ENCODE measurements at regions not wholly inside any gene's neighbourhood (a gene's known extent, or its start where the extent isn't known, plus 50 kb on each side); places are given as distances from the start of the nearest gene placed in this dataset.
"Not testable (repeated sequence)": the region's sequence is repeated elsewhere in the genome, so short reads cannot be mapped to it uniquely, and the experiment has no call there.

GRCh38 chr3:101999177-101999779 lies 150.0 kb downstream of the NFKBIZ start:
- DNase-seq, result no peak

- DNase-seq, result peak; percentile 4
Observed at GRCh38 chr3:102000620-102001209, 151.4 kb downstream of the NFKBIZ start.

DNA sequence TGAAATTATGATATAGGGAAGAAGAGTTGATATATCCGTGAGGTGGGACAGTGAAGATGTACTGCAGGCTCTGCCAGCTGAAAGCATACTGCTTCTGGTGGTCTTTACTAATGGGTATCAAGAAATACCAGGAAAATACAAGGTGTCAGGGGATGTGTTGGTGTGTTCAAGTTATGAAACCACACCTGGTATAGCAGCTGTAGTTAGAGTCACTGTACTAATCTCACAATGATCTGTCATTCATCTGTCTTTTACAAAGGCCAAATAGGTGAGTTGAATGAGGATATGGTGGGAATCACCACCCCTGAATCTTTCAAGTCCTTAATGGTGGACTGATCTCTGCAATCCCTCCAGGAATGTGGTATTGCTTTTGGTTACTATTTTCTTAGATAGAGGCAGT lies 152.7 kb downstream of the NFKBIZ start:
- DNase-seq, result no peak

GRCh38 chr3:102004561-102004960 lies 155.2 kb downstream of the NFKBIZ start:
- no peak for DNase-seq

GRCh38 chr3:102005551-102005950 lies 156.2 kb downstream of the NFKBIZ start:
- DNase-seq, result no peak

DNA sequence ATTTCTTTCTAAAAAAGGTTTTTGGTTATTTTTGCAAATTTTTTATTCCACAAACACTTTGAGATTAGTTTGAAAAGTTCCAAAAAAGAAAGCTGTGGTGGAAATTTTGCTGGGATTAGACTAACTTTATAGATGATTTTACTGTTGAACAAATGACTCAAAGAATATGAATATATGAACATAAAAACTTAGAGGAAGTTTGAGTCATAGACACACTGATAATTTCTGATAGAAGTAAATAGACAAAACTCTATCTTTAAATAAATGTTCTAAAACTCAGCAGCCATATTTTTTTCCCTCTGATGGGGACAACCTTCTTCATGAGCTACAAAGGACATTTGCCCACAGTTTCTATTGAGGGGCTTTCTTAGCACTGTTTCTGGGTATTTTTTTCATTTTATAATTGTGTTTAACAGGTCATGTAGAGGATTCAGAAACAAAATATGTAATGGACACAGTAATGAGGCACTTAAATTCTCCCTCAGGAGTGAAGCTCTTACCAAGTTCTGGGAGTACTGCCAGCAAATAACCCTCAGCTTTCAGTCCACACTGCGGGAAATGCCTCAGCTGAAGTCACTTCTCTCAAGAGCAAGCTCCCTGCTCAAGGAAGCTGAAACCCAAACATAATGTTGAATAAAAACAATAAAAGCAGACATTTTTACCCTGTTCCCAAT lies 157.6 kb downstream of the NFKBIZ start:
- DNase-seq, result no peak

DNA sequence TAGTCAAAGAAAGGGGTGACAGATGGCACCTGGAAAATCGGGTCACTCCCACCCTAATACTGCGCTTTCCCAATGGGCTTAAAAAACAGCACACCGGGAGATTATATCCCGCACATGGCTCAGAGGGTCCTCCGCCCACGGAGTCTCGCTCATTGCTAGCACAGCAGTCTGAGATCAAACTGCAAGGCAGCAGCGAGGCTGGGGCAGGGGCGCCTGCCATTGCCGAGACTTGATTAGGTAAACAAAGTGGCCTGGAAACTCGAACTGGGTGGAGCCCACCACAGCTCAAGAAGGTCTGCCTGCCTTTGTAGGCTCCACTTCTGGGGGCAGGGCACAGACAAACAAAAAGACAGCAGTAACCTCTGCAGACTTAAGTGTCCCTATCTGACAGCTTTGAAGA lies 159.1 kb downstream of the NFKBIZ start:
- DNase-seq, result not testable (repeated sequence)

DNA sequence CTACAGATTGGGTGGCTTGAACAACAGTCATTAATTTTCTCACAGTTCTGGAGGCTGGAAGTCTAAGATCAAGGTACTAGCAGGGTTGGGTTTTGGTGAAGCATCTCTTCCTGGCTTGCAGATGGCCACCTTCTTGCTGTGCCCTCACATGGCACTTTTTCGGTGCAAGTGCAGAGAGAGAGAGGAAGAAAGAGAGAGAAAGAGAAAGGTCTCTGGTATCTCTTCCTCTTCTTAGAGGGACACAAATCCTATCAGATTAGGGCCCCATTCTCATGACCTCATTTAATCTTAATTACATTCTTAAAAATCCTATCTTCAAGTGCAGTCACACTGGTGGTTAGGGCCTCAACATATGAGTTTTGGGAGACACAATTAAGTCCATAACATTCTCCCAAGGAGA lies 167.1 kb downstream of the NFKBIZ start:
- DNase-seq, result peak; percentile 61

DNA sequence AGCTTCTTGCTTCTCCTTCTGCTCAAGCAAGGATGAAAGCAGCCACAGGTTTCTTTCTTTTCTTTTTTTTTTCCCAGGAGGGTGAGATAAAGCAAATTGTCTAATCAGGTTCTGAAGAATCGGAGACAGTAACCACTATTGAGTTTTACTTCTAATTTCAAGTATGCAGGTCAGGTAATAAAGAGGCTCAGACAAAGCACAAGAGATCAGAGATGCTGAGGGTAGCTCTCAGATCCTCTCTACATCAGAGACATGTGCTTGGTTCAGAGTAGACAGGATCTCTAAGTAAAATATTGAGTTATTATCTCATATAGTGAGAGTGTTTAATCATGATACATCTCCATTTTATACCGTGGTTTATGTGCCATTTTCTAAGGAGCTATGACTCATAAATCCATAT lies 168.5 kb downstream of the NFKBIZ start:
- DNase-seq, result no peak

DNA sequence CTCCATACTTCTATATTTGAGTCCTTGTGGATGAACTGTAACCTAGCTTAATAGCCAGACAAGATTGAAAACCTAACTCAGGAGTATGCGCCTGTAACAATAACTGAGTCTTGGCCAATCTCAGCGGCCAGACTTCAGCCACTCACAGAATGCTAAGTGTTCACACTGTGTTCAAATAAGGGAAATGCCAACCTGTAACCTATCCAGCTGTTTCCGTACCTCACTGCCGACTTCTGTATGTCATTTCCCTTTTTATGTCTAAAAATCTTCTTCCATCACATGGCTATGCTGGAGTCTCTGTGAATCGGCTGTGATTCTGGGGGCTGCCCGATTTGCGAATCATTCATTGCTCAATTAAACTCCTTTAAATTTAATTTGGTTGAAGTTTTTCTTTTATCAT lies 169.2 kb downstream of the NFKBIZ start:
- DNase-seq, result peak; percentile 5

GRCh38 chr3:102020735-102021134 lies 171.4 kb downstream of the NFKBIZ start:
- DNase-seq, result peak; percentile 36

GRCh38 chr3:102024270-102024904 lies 175.1 kb downstream of the NFKBIZ start:
- DNase-seq, result no peak

- DNase-seq, result peak; percentile 55
Observed at GRCh38 chr3:102025606-102026270, 176.4 kb downstream of the NFKBIZ start.

DNA sequence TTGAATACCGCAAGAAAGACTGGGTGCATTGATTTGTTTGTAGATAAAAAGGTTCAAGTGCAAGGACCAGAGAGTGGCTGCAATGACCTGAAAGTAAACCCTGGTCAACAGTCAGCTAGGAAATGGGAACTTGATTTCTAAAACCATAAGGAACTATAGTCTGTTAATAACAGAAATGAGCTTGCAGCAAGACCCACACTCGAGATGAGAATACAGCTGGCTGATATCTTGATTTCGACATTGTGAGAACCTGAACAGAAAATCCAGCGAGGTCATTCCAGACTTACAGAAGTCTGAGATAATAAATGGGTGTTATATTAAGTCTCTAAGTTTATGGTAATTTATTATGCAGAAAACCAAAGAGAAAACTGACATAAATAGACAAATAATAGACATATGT lies 177.3 kb downstream of the NFKBIZ start:
- peak; percentile 74 for DNase-seq

DNA sequence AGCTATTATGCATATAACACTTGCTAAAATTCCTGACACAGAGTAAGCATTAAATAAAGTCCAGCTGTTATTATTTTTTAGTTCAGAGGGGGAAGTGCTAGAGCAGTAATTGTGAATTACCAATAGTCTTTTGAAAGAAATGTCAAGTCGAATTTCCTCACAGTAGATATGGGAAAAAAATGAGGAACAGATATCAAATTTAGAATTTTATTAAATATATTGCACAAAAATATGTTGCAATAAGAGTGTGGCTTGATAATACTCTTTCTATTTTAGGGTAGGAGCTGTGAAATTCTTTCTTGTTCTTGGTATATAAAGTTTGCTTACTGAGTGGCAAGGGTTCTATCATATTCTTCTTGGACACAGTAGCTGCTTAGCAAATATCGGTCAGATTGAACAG lies 181.3 kb downstream of the NFKBIZ start:
- peak; percentile 75 for DNase-seq

GRCh38 chr3:102031834-102032233 lies 182.5 kb downstream of the NFKBIZ start:
- DNase-seq, result no peak

GRCh38 chr3:102032491-102033383 lies 183.4 kb downstream of the NFKBIZ start:
- no peak for DNase-seq

GRCh38 chr3:102034639-102035451 lies 185.5 kb downstream of the NFKBIZ start:
- DNase-seq, result no peak

DNA sequence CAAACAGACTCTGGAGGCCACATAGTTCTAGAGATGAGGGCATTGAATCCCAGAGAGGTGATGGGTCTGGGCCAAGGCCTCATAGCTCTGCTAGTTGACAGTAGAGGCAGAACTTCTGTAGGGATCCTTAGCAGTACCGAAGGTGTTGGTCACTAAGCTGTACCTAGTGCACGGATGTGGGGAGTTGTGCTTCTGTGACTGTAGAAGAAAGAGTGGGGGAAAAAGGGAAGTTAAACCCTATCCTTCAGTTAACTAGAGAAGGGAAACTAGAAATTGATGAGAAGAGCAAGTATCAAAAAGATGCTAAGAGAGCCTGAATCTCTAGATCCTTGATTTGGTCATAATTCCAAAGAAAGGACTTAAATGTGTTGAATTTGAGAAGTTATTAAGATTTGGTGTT lies 186.7 kb downstream of the NFKBIZ start:
- DNase-seq, result peak; percentile 72

- no peak for DNase-seq
Observed at GRCh38 chr3:102036472-102036871, 187.2 kb downstream of the NFKBIZ start.

DNA sequence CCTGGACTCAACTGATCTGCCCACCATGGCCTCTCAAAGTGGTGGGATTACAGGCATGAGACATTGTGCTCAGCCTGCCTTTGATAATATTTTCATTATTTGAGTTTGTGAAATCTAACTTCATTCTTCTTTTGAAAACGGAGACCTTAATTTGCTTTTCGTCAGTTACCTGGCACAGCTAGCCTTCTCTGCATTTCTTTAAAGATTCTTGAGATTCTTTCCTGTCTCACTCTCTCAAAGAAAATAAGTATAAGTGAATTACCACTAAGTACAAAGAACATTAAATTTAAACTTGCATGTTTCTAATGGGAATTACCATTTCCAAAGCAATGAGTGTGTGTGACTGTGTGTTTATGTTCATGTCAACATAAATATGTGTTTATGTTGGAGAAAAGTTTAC lies 187.9 kb downstream of the NFKBIZ start:
- DNase-seq, result no peak

GRCh38 chr3:102037791-102038190 lies 188.5 kb downstream of the NFKBIZ start:
- no peak for DNase-seq

Data from MV-4-11 (cell line).